Amygdala (tissue), 56 donors: ENCODE measurements at regions not wholly inside any gene's neighbourhood (a gene's known extent, or its start where the extent isn't known, plus 50 kb on each side); places are given as distances from the start of the nearest gene placed in this dataset.
"Not testable (repeated sequence)": the region's sequence is repeated elsewhere in the genome, so short reads cannot be mapped to it uniquely, and the experiment has no call there.

Source experiments
- DNase-seq, 56 donors: peaks; one replicate each; lab custom pipeline; 2025; lab: John Stamatoyannopoulos, UW

GRCh38 chr1:104135036-104135435, 385.3 kb downstream of the AMY1C start:
- DNase-seq, result not testable (repeated sequence)

GRCh38 chr1:104136621-104137020, 386.9 kb downstream of the AMY1C start:
- no peak for DNase-seq

GRCh38 chr1:104156738-104157137, 407.0 kb downstream of the AMY1C start:
- no peak for DNase-seq

GRCh38 chr1:104163912-104164476, 414.3 kb downstream of the AMY1C start:
- DNase-seq, result no peak

GRCh38 chr1:104172243-104172681, 422.6 kb downstream of the AMY1C start:
- no peak for DNase-seq

GRCh38 chr1:104182251-104182650, 432.6 kb downstream of the AMY1C start:
- no peak for DNase-seq

GRCh38 chr1:104189207-104189606, 439.5 kb downstream of the AMY1C start:
- DNase-seq, result no peak

- DNase-seq, result no peak
Observed at GRCh38 chr1:104190821-104191220, 441.1 kb downstream of the AMY1C start.

- DNase-seq, result no peak
Observed at GRCh38 chr1:104195395-104195794, 445.7 kb downstream of the AMY1C start.

- no peak for DNase-seq
Observed at GRCh38 chr1:104196136-104196535, 446.4 kb downstream of the AMY1C start.

- no peak for DNase-seq
Observed at GRCh38 chr1:104197516-104197915, 447.8 kb downstream of the AMY1C start.

GRCh38 chr1:104212239-104212638, 462.5 kb downstream of the AMY1C start:
- no peak for DNase-seq

- DNase-seq, result not testable (repeated sequence)
Observed at GRCh38 chr1:104217395-104217986, 467.8 kb downstream of the AMY1C start.

GRCh38 chr1:104229860-104230259, 480.2 kb downstream of the AMY1C start:
- no peak for DNase-seq

GRCh38 chr1:104231676-104232075, 482.0 kb downstream of the AMY1C start:
- no peak for DNase-seq

- DNase-seq, result no peak
Observed at GRCh38 chr1:104235141-104235540, 485.4 kb downstream of the AMY1C start.

- DNase-seq, result no peak
Observed at GRCh38 chr1:104238991-104239390, 489.3 kb downstream of the AMY1C start.

- no peak for DNase-seq
Observed at GRCh38 chr1:104248385-104248784, 498.7 kb downstream of the AMY1C start.

- no peak for DNase-seq
Observed at GRCh38 chr1:104259481-104259880, 509.8 kb downstream of the AMY1C start.

GRCh38 chr1:104263110-104263509, 513.4 kb downstream of the AMY1C start:
- not testable (repeated sequence) for DNase-seq

GRCh38 chr1:104264521-104264920, 514.8 kb downstream of the AMY1C start:
- no peak for DNase-seq

- DNase-seq, result no peak
Observed at GRCh38 chr1:104265163-104265562, 515.5 kb downstream of the AMY1C start.

- DNase-seq, result no peak
Observed at GRCh38 chr1:104266612-104267011, 516.9 kb downstream of the AMY1C start.
